PC-3 (cell line): ENCODE measurements at regions not wholly inside any gene's neighbourhood (a gene's known extent, or its start where the extent isn't known, plus 50 kb on each side); places are given as distances from the start of the nearest gene placed in this dataset.

Source experiments
- ATAC-seq: fragments of 200-7000 bp; cut with Tn5 transposase; 2 replicates; pipeline ENCODE4 v1.9.1; 2020; ENCODE audit warnings: mild to moderate bottlenecking, moderate library complexity
- BruUV-seq: library from RNA; stranded (reverse); fragments of 400-500 nt; replicated peaks from 2 replicates; lab custom pipeline; 2021; lab: Mats Ljungman, UMichigan
- CTCF ChIA-PET: fragments of 300-600 bp; sonication (Branson Sonifier 250); formaldehyde crosslinking; loops from one replicate; lab custom pipeline; 2022; ENCODE audit warnings: antibody characterized with exemption; lab: Charles Lee
- POLR2A ChIA-PET: fragments of 300-600 bp; sonication (Branson Sonifier 250); formaldehyde crosslinking; loops from one replicate; lab custom pipeline; 2022; ENCODE audit warnings: antibody characterized with exemption; ENCODE audit not compliant: unreplicated experiment; lab: Charles Lee
- DNase-seq: peaks from one replicate; pipeline ENCODE4 v3.0.0-alpha.2; 2015
- H2AFZ ChIP-seq: fragments of 300-600 bp; sonication (generic); 2 replicates; pipeline ENCODE4 v1.6.0; 2016; ENCODE audit warnings: antibody characterized with exemption, low read length
- H3F3A ChIP-seq: fragments of 300-600 bp; sonication (generic); one replicate; pipeline ENCODE4 v1.6.0; 2017; ENCODE audit warnings: antibody characterized with exemption, low read length, control low read depth, mild to moderate bottlenecking; ENCODE audit not compliant: unreplicated experiment
- H3K27ac ChIP-seq: fragments of 300-600 bp; sonication (generic); 2 replicates; pipeline ENCODE4 v1.5.1; 2016; ENCODE audit warnings: mild to moderate bottlenecking, low read length
- H3K27me3 ChIP-seq: fragments of 300-600 bp; sonication (generic); 2 replicates; pipeline ENCODE4 v1.6.1; 2016; ENCODE audit warnings: low read length, mixed read lengths
- H3K36me3 ChIP-seq: fragments of 300-600 bp; sonication (generic); 2 replicates; pipeline ENCODE4 v1.6.1; 2016; ENCODE audit warnings: low read depth, mixed run types, low read length, mixed read lengths
- H3K4me1 ChIP-seq: fragments of 300-600 bp; sonication (generic); 2 replicates; pipeline ENCODE4 v1.5.1; 2016; ENCODE audit warnings: low read length; ENCODE audit not compliant: insufficient read depth
- H3K4me2 ChIP-seq: fragments of 300-600 bp; sonication (generic); 2 replicates; pipeline ENCODE4 v1.6.0; 2016; ENCODE audit warnings: low read length
- H3K4me3 ChIP-seq: fragments of 300-600 bp; sonication (generic); 2 replicates; pipeline ENCODE4 v1.5.1; 2016; ENCODE audit warnings: mild to moderate bottlenecking, low read length, mixed read lengths
- H3K79me2 ChIP-seq: fragments of 300-600 bp; sonication (generic); 2 replicates; pipeline ENCODE4 v1.6.1; 2017; ENCODE audit warnings: low read length, mixed read lengths
- H3K9ac ChIP-seq: fragments of 300-600 bp; sonication (generic); 2 replicates; pipeline ENCODE4 v1.6.0; 2016; ENCODE audit warnings: mild to moderate bottlenecking, low read length
- H3K9me2 ChIP-seq: fragments of 300-600 bp; sonication (generic); replicated peaks from 2 replicates; pipeline ENCODE4 v1.6.1; 2016; ENCODE audit warnings: mixed run types, low read length, mixed read lengths
- H3K9me3 ChIP-seq: fragments of 300-600 bp; sonication (generic); 2 replicates; pipeline ENCODE4 v1.6.1; 2016; ENCODE audit warnings: low read length, mixed read lengths
- H4K20me1 ChIP-seq: fragments of 300-600 bp; sonication (generic); 2 replicates; pipeline ENCODE4 v1.6.1; 2016; ENCODE audit warnings: low read length, mixed read lengths
- EZH2 ChIP-seq: fragments of 300-600 bp; sonication (generic); IDR thresholded peaks from one replicate; pipeline ENCODE4 v1.6.1; 2017; ENCODE audit warnings: antibody characterized with exemption, mild to moderate bottlenecking, low read length; ENCODE audit not compliant: unreplicated experiment
- EZH2phosphoT487 ChIP-seq: fragments of 300-600 bp; sonication (generic); IDR thresholded peaks from 2 replicates; pipeline ENCODE4 v1.6.1; 2018; ENCODE audit warnings: mild to moderate bottlenecking, antibody characterized with exemption, low read length, borderline replicate concordance
- intact Hi-C: fragments of 100-400 bp; cut with micrococcal nuclease; formaldehyde crosslinking; loops from 2 replicates; pipeline ENCODE4 v1.9.0; 2023
- TF ChIP-seq, protein P1 (sequence below): fragments of 300-600 bp; sonication (generic); conservative IDR thresholded peaks from 2 replicates; pipeline ENCODE4 v1.5.1; 2017; ENCODE audit warnings: antibody characterized with exemption, low read depth, mild to moderate bottlenecking, low read length

DNA sequence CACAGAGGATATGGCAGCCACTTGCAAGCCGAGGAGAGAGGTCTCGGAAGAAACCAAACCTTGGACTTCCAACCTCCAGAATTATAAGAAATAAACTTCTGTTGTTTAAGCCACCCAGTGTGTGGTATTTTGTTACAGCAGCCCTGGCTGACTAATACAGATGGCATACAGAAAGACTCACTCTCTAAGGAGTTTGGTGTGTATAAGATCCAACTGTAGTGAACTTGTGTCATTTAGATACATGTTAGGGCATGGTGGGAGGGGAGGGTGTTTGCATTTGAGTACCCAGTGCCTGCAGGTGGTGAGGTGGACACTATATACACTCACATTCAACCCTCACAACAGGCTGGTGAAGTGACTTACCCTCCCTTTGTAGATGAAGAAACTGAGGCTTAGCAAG lies 233.2 kb upstream of the KLF3 start:
- Histone ChIP-seq H4K20me1 (no peaks in the 10 kb centered on the region), H3K9me2 (no peaks in the 10 kb centered on the region), H3F3A (no peaks in the 10 kb centered on the region), H3K9ac (no peak overlapping the region), H3K4me3 (no peak overlapping the region), H3K27me3 (no peaks in the 10 kb centered on the region), H3K9me3 (no peaks in the 10 kb centered on the region), H3K4me2 (no peak overlapping the region), H3K4me1 (no peaks in the 10 kb centered on the region), H2AFZ (no peak overlapping the region), H3K79me2 (no peaks in the 10 kb centered on the region), H3K36me3 (no peaks in the 10 kb centered on the region), H3K27ac (no peak overlapping the region)
- intact Hi-C loops, result no loop called here
- ChIA-PET CTCF (no interaction called here), POLR2A (no interaction called here)
- TF ChIP-seq EZH2phosphoT487 (no peak), EZH2 (no peak)
- TF ChIP-seq, protein P1, sequence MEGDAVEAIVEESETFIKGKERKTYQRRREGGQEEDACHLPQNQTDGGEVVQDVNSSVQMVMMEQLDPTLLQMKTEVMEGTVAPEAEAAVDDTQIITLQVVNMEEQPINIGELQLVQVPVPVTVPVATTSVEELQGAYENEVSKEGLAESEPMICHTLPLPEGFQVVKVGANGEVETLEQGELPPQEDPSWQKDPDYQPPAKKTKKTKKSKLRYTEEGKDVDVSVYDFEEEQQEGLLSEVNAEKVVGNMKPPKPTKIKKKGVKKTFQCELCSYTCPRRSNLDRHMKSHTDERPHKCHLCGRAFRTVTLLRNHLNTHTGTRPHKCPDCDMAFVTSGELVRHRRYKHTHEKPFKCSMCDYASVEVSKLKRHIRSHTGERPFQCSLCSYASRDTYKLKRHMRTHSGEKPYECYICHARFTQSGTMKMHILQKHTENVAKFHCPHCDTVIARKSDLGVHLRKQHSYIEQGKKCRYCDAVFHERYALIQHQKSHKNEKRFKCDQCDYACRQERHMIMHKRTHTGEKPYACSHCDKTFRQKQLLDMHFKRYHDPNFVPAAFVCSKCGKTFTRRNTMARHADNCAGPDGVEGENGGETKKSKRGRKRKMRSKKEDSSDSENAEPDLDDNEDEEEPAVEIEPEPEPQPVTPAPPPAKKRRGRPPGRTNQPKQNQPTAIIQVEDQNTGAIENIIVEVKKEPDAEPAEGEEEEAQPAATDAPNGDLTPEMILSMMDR, result no peak
- DNase-seq, result no peak
- no peak for ATAC-seq
- no TSS peak for BruUV-seq

DNA sequence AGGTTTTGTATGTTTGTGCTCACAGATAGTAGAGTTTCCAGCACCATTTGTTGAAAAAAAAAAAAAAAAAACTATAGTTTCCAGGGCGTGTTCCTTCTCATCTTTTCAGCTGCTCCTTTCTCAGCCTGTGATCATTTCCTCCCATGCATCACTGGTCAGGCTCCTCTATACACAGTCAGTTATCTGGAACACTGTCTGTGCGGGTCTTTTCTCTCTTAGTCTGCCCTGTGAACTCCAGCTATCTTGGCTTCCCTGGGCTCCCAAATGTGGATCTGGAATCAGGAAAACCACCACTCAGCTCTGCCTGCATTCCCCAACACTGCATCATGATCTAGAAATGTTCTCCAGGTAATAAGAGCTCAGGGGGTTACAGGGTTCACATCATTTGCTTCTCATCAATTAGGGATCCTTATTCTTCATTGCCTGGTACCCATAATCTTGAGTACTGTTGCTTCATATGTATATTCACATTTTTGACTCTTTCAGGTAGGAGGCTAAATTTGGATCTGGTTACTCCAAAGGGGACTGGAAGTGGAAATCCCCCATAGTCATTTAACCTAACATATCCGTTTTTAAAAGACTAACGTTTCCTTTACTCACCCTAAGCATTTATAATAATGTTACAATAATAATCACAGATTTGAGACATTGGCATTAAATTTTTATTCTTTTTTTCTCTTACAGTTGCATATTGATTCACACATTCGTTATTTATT lies 221.8 kb upstream of the KLF3 start:
- no peaks in the 10 kb centered on the region for H3K9me2 ChIP-seq
- H3K27ac ChIP-seq, result no peak overlapping the region
- TF ChIP-seq EZH2phosphoT487, result no peak
- TF ChIP-seq, protein P1, result no peak
- TF ChIP-seq EZH2, result no peak
- no peaks in the 10 kb centered on the region for H3F3A ChIP-seq
- H3K4me1 ChIP-seq, result no peaks in the 10 kb centered on the region
- no peaks in the 10 kb centered on the region for H3K9me3 ChIP-seq
- no peak for DNase-seq
- no peaks in the 10 kb centered on the region for H3K36me3 ChIP-seq
- ChIA-PET CTCF (no interaction called here), POLR2A (interaction anchor here (0.7 kb wide), 1 partner anchor 8 kb away, joined by 9 read pairs; no protein-coding TSS in a partner anchor)
- ATAC-seq, result no peak
- intact Hi-C loops, result no loop called here
- no peak overlapping the region for H2AFZ ChIP-seq
- H3K4me2 ChIP-seq, result no peak overlapping the region
- no TSS peak for BruUV-seq
- H3K4me3 ChIP-seq, result no peak overlapping the region
- H3K79me2 ChIP-seq, result no peaks in the 10 kb centered on the region
- H3K27me3 ChIP-seq, result no peaks in the 10 kb centered on the region
- H4K20me1 ChIP-seq, result no peaks in the 10 kb centered on the region
- H3K9ac ChIP-seq, result no peak overlapping the region

DNA sequence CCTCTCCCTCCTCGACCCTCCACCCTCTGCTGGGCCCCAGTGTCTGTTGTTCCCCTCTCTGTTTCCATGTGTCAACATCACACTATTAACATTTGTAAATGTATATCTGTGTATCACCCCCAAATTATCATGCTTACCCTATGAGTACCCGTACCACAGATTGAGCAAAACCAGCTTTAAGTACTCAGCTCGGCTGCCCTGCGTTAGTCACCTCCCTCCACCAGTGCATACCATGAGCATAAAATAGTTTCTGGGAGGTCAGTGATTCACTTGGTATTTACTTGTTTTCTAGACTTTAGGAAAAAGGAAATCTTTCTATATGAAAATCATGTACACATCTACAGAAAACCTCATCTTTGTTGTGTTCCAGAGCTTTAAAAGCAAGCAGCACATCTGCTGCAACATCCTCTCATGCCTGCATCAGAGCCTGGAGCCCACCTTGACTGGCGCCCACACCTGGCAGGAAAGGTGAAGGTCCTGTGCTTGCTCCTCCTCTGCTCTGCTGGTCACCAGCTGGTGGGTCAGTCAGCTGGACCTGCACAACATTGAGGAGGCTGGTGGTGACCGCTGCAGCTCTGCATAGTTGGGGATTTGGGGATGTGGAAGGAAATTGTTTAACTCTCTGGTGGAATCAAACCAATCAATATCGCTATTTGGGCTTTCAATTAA lies 214.4 kb upstream of the KLF3 start:
- Histone ChIP-seq H2AFZ (no peak overlapping the region), H3K4me3 (no peak overlapping the region), H3K36me3 (no peaks in the 10 kb centered on the region), H3K9me3 (no peaks in the 10 kb centered on the region), H3K4me2 (no peak overlapping the region), H3F3A (no peaks in the 10 kb centered on the region), H3K9me2 (no peaks in the 10 kb centered on the region), H3K27me3 (no peaks in the 10 kb centered on the region), H3K27ac (no peak overlapping the region), H4K20me1 (no peaks in the 10 kb centered on the region), H3K9ac (no peak overlapping the region), H3K4me1 (no peaks in the 10 kb centered on the region), H3K79me2 (no peaks in the 10 kb centered on the region)
- CTCF ChIA-PET, result no interaction called here
- TF ChIP-seq EZH2phosphoT487, result no peak
- ATAC-seq (no peak), DNase-seq (no peak)
- BruUV-seq, result no TSS peak
- intact Hi-C loops, result no loop called here
- POLR2A ChIA-PET, result interaction anchor here (0.6 kb wide), 2 partner anchors 8 to 716 kb away, joined by 8 to 9 read pairs; no protein-coding TSS in a partner anchor
